Activated B cell treated with CpG ODN at 0.5 μM for 24 hours (primary cell): ENCODE measurements at regions not wholly inside any gene's neighbourhood (a gene's known extent, or its start where the extent isn't known, plus 50 kb on each side); places are given as distances from the start of the nearest gene placed in this dataset.

Source experiments
- ATAC-seq: fragments of 200-7000 bp; cut with Tn5 transposase; one replicate; pipeline ENCODE4 v1.10.0; 2021; ENCODE audit warnings: low read depth, mild to moderate bottlenecking, moderate library complexity
- CTCF ChIA-PET: fragments of 350-600 bp; sonication (Branson Sonifier 250); formaldehyde crosslinking; loops from one replicate; lab custom pipeline; 2021; ENCODE audit warnings: antibody characterized with exemption; lab: Charles Lee
- POLR2A ChIA-PET: fragments of 350-600 bp; sonication (Branson Sonifier 250); formaldehyde crosslinking; loops from one replicate; lab custom pipeline; 2021; ENCODE audit warnings: antibody characterized with exemption; lab: Charles Lee
- DNase-seq: peaks from one replicate; pipeline ENCODE4 v3.0.0; 2022
- H3K27ac Mint-ChIP-seq: one replicate; pipeline ENCODE4 v1.8.0; 2020; ENCODE audit warnings: mixed read lengths
- H3K27me3 Mint-ChIP-seq: one replicate; pipeline ENCODE4 v1.8.0; 2021; ENCODE audit warnings: mixed read lengths
- H3K36me3 Mint-ChIP-seq: one replicate; pipeline ENCODE4 v1.8.0; 2021; ENCODE audit warnings: low read depth, mixed read lengths
- H3K4me1 Mint-ChIP-seq: one replicate; pipeline ENCODE4 v1.8.0; 2021; ENCODE audit warnings: mixed read lengths
- H3K4me3 Mint-ChIP-seq: one replicate; pipeline ENCODE4 v1.8.0; 2020; ENCODE audit warnings: mild to moderate bottlenecking, mixed read lengths
- H3K9me3 Mint-ChIP-seq: one replicate; pipeline ENCODE4 v1.8.0; 2020; ENCODE audit warnings: mixed read lengths
- CTCF ChIP-seq: fragments of 200-600 bp; IDR thresholded peaks from one replicate; pipeline ENCODE4 v1.8.0; 2022; ENCODE audit warnings: antibody characterized with exemption, mild to moderate bottlenecking
- intact Hi-C: fragments of 100-400 bp; cut with micrococcal nuclease; formaldehyde crosslinking; loops from one replicate; pipeline ENCODE4 v1.15.1; 2024

- H3K36me3 Mint-ChIP-seq = no peaks in the 10 kb centered on the region
- H3K4me3 Mint-ChIP-seq = no peak overlapping the region
- TF ChIP-seq CTCF = no peak
- H3K9me3 Mint-ChIP-seq = peaks cover 2% of the 10 kb centered on the region
- ChIA-PET CTCF (no interaction called here), POLR2A (no interaction called here)
- intact Hi-C loops = no loop called here
- H3K4me1 Mint-ChIP-seq = no peaks in the 10 kb centered on the region
- H3K27ac Mint-ChIP-seq = no peak overlapping the region
- no peak for ATAC-seq
- H3K27me3 Mint-ChIP-seq = no peaks in the 10 kb centered on the region
- DNase-seq = no peak
Observed at GRCh38 chr13:55567721-55568625, 1572.7 kb upstream of the PRR20A start.

- no peaks in the 10 kb centered on the region for H3K36me3 Mint-ChIP-seq
- intact Hi-C loops = no loop called here
- H3K27ac Mint-ChIP-seq = no peak overlapping the region
- no peaks in the 10 kb centered on the region for H3K27me3 Mint-ChIP-seq
- ChIA-PET CTCF (no interaction called here), POLR2A (no interaction called here)
- peaks cover 2% of the 10 kb centered on the region for H3K9me3 Mint-ChIP-seq
- TF ChIP-seq CTCF = no peak
- no peaks in the 10 kb centered on the region for H3K4me1 Mint-ChIP-seq
- ATAC-seq (no peak), DNase-seq (no peak)
- no peak overlapping the region for H3K4me3 Mint-ChIP-seq
Observed at GRCh38 chr13:55569082-55569481, 1571.6 kb upstream of the PRR20A start.

GRCh38 chr13:55569514-55569913 is 1571.2 kb upstream of the PRR20A start:
- POLR2A ChIA-PET = no interaction called here
- no peaks in the 10 kb centered on the region for H3K4me1 Mint-ChIP-seq
- CTCF ChIA-PET = no interaction called here
- H3K27ac Mint-ChIP-seq = no peak overlapping the region
- ATAC-seq = no peak
- H3K9me3 Mint-ChIP-seq = peaks cover 2% of the 10 kb centered on the region
- intact Hi-C loops = no loop called here
- no peaks in the 10 kb centered on the region for H3K27me3 Mint-ChIP-seq
- DNase-seq = no peak
- no peaks in the 10 kb centered on the region for H3K36me3 Mint-ChIP-seq
- TF ChIP-seq CTCF = no peak
- H3K4me3 Mint-ChIP-seq = no peak overlapping the region

- DNase-seq (no peak), ATAC-seq (no peak)
- no peak for TF ChIP-seq CTCF
- Mint-ChIP-seq H3K36me3 (no peaks in the 10 kb centered on the region), H3K27ac (no peak overlapping the region), H3K4me3 (no peak overlapping the region), H3K9me3 (peaks cover 2% of the 10 kb centered on the region), H3K4me1 (no peaks in the 10 kb centered on the region), H3K27me3 (no peaks in the 10 kb centered on the region)
- ChIA-PET CTCF (no interaction called here), POLR2A (no interaction called here)
- intact Hi-C loops = no loop called here
Observed at GRCh38 chr13:55570371-55570770, 1570.3 kb upstream of the PRR20A start.

GRCh38 chr13:55571237-55571867 is 1569.4 kb upstream of the PRR20A start:
- Mint-ChIP-seq H3K36me3 (no peaks in the 10 kb centered on the region), H3K27ac (no peak overlapping the region), H3K27me3 (no peaks in the 10 kb centered on the region), H3K4me1 (no peaks in the 10 kb centered on the region), H3K4me3 (no peak overlapping the region), H3K9me3 (peaks cover 2% of the 10 kb centered on the region)
- CTCF ChIA-PET = no interaction called here
- no peak for ATAC-seq
- no peak for DNase-seq
- TF ChIP-seq CTCF = no peak
- POLR2A ChIA-PET = no interaction called here
- intact Hi-C loops = no loop called here
